ENCODE measurements at regions not wholly inside any gene's neighbourhood (a gene's known extent, or its start where the extent isn't known, plus 50 kb on each side); places are given as distances from the start of the nearest gene placed in this dataset.
"Not testable (repeated sequence)": the region's sequence is repeated elsewhere in the genome, so short reads cannot be mapped to it uniquely, and the experiment has no call there.

- no peak for DNase-seq (ENCODE audit: low read depth)
These were observed 526.1 kb upstream of the FLRT2 start for GRCh38 chr14:85003805-85004204.

GRCh38 chr14:85009506-85009905 is 520.4 kb upstream of the FLRT2 start:
- DNase-seq (ENCODE audit: low read depth): no peak

GRCh38 chr14:85010186-85010585 is 519.8 kb upstream of the FLRT2 start:
- DNase-seq (ENCODE audit: low read depth): peak; percentile 11

- DNase-seq (ENCODE audit: low read depth): no peak
These were observed 513.4 kb upstream of the FLRT2 start for GRCh38 chr14:85016496-85016895.

- not testable (repeated sequence) for DNase-seq (ENCODE audit: low read depth)
These were observed 506.1 kb upstream of the FLRT2 start for GRCh38 chr14:85023866-85024265.

GRCh38 chr14:85024931-85025330 is 505.0 kb upstream of the FLRT2 start:
- peak; percentile 60 for DNase-seq (ENCODE audit: low read depth)

GRCh38 chr14:85027681-85028370 is 502.1 kb upstream of the FLRT2 start:
- no peak for DNase-seq (ENCODE audit: low read depth)

GRCh38 chr14:85037411-85037810 is 492.5 kb upstream of the FLRT2 start:
- DNase-seq (ENCODE audit: low read depth): no peak

- no peak for DNase-seq (ENCODE audit: low read depth)
These were observed 491.2 kb upstream of the FLRT2 start for GRCh38 chr14:85038526-85039352.

GRCh38 chr14:85039353-85039626 is 490.7 kb upstream of the FLRT2 start:
- no peak for DNase-seq (ENCODE audit: low read depth)

- peak; percentile 10 for DNase-seq (ENCODE audit: low read depth)
These were observed 489.8 kb upstream of the FLRT2 start for GRCh38 chr14:85040046-85040685.

GRCh38 chr14:85041618-85042017 is 488.3 kb upstream of the FLRT2 start:
- no peak for DNase-seq (ENCODE audit: low read depth)

GRCh38 chr14:85042301-85042700 is 487.6 kb upstream of the FLRT2 start:
- DNase-seq (ENCODE audit: low read depth): no peak

- DNase-seq (ENCODE audit: low read depth): no peak
These were observed 479.8 kb upstream of the FLRT2 start for GRCh38 chr14:85050180-85050579.

GRCh38 chr14:85052646-85053045 is 477.3 kb upstream of the FLRT2 start:
- DNase-seq (ENCODE audit: low read depth): no peak

- DNase-seq (ENCODE audit: low read depth): no peak
These were observed 475.8 kb upstream of the FLRT2 start for GRCh38 chr14:85054178-85054577.

- DNase-seq (ENCODE audit: low read depth): no peak
These were observed 473.7 kb upstream of the FLRT2 start for GRCh38 chr14:85056267-85056666.

GRCh38 chr14:85057221-85057620 is 472.7 kb upstream of the FLRT2 start:
- no peak for DNase-seq (ENCODE audit: low read depth)

GRCh38 chr14:85058150-85058549 is 471.8 kb upstream of the FLRT2 start:
- no peak for DNase-seq (ENCODE audit: low read depth)

GRCh38 chr14:85060121-85060520 is 469.8 kb upstream of the FLRT2 start:
- DNase-seq (ENCODE audit: low read depth): no peak

GRCh38 chr14:85061256-85061655 is 468.7 kb upstream of the FLRT2 start:
- DNase-seq (ENCODE audit: low read depth): no peak

- no peak for DNase-seq (ENCODE audit: low read depth)
These were observed 466.2 kb upstream of the FLRT2 start for GRCh38 chr14:85063747-85064146.

- no peak for DNase-seq (ENCODE audit: low read depth)
These were observed 458.5 kb upstream of the FLRT2 start for GRCh38 chr14:85071447-85071846.

Data from GM04503 (cell line).